Suprapubic skin (tissue), 4 donors: ENCODE measurements at regions not wholly inside any gene's neighbourhood (a gene's known extent, or its start where the extent isn't known, plus 50 kb on each side); places are given as distances from the start of the nearest gene placed in this dataset.

ENCODE experiments used
- DNase-seq, 2 donors: peaks; one replicate each; pipeline ENCODE4 v3.0.0-alpha.2; 2019; ENCODE audit warnings: low spot score in 2 of 2
- H3K27ac ChIP-seq: fragments of 200-600 bp; sonication (generic); one replicate; pipeline ENCODE4 v1.5.1; 2019
- H3K27me3 ChIP-seq: fragments of 200-600 bp; sonication (generic); one replicate; pipeline ENCODE4 v1.5.1; 2019
- H3K36me3 ChIP-seq: fragments of 200-600 bp; sonication (generic); one replicate; pipeline ENCODE4 v1.5.1; 2019
- H3K4me1 ChIP-seq: fragments of 200-600 bp; sonication (generic); one replicate; pipeline ENCODE4 v1.5.1; 2019
- H3K4me3 ChIP-seq: fragments of 200-600 bp; sonication (generic); one replicate; pipeline ENCODE4 v1.5.1; 2019; ENCODE audit warnings: mild to moderate bottlenecking
- H3K9me3 ChIP-seq: fragments of 200-600 bp; sonication (generic); one replicate; pipeline ENCODE4 v1.5.1; 2019
- CTCF ChIP-seq, 2 donors: fragments of 200-600 bp in 1 of 2; fragments of 450-650 bp in 1 of 2; sonication (generic) in 1 of 2; IDR thresholded peaks; one replicate each; pipeline ENCODE4 v1.5.1; 2016 to 2019; ENCODE audit warnings: antibody characterized with exemption in 2 of 2, mild to moderate bottlenecking in 1 of 2, moderate library complexity in 1 of 2
- EP300 ChIP-seq: sonication (generic); formaldehyde crosslinking; IDR thresholded peaks from one replicate; pipeline ENCODE4 v1.6.1; 2017; ENCODE audit warnings: antibody characterized with exemption
- POLR2A ChIP-seq, 2 donors: fragments of 450-650 bp; IDR thresholded peaks; one replicate each; pipeline ENCODE4 v1.6.1; 2017; ENCODE audit warnings: antibody characterized with exemption in 2 of 2, mild to moderate bottlenecking in 2 of 2, moderate library complexity in 2 of 2
- POLR2AphosphoS5 ChIP-seq, 3 donors: sonication (generic); formaldehyde crosslinking; IDR thresholded peaks; one replicate each; pipeline ENCODE4 v1.6.1; 2017; ENCODE audit warnings: antibody characterized with exemption in 3 of 3
- WGBS: methylation state at CpG from one replicate; pipeline ENCODE4 v1.1.5; 2018; 5-methylcytosine and 5-hydroxymethylcytosine counted together

DNA sequence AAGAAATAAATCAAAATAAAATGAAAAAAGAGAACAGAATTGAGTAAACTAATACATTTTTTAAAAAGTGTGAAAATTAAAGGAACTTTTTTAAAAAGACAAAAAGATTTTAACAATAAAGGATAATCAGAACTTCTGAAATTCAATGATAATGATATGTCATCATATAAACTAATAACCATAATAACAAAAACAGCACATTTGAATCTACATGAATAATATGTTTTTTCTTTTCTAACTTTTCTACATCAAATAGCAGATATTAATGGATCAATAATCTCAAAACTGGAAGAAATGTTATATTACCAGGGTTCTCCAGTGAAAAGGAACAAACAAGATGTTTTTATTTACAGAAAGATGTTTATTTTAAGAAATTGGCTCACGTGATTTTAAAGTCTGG is 903.3 kb upstream of the MIR17HG start:
- no peak for DNase-seq
- Histone ChIP-seq H3K27me3 (no peaks in the 10 kb centered on the region), H3K27ac (no peak overlapping the region), H3K9me3 (no peaks in the 10 kb centered on the region), H3K4me3 (no peak overlapping the region), H3K4me1 (peaks cover 7% of the 10 kb centered on the region), H3K36me3 (no peaks in the 10 kb centered on the region)
- no peak for TF ChIP-seq POLR2A (IDR thresholded peaks at IDR 0.05)
- TF ChIP-seq EP300 = no peak
- no peak for TF ChIP-seq CTCF (IDR thresholded peaks at IDR 0.05)
- no peak for TF ChIP-seq POLR2AphosphoS5 (IDR thresholded peaks at IDR 0.05)
- 71% methylated on average over 1 of the region's 1 CpG for WGBS

DNA sequence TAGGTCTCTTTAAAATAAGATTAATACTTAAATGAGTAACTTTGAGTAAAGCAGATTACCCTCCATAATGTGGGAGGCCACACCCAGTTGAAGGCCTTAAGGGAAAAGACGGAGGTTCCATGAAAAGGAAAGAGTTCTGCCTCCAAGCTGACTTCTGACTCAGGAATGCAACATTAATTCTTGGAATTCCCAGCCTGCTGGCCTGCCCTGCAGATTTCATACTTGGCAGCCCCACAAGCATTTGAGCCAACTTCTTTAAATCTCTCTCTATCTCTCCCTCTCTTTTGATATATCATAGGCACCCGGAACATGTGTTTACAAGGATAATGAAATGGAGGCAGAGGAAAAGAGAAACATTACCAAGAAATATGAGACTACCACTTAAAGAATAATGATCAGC is 902.3 kb upstream of the MIR17HG start:
- 9% methylated on average over 2 of the region's 2 CpGs for WGBS
- no peak overlapping the region for H3K27ac ChIP-seq
- no peaks in the 10 kb centered on the region for H3K27me3 ChIP-seq
- DNase-seq = no peak
- peaks cover 7% of the 10 kb centered on the region for H3K4me1 ChIP-seq
- no peaks in the 10 kb centered on the region for H3K9me3 ChIP-seq
- no peaks in the 10 kb centered on the region for H3K36me3 ChIP-seq
- no peak for TF ChIP-seq POLR2AphosphoS5 (IDR thresholded peaks at IDR 0.05)
- TF ChIP-seq POLR2A (IDR thresholded peaks at IDR 0.05) = no peak
- TF ChIP-seq EP300 = no peak
- TF ChIP-seq CTCF (IDR thresholded peaks at IDR 0.05) = no peak
- H3K4me3 ChIP-seq = no peak overlapping the region

DNA sequence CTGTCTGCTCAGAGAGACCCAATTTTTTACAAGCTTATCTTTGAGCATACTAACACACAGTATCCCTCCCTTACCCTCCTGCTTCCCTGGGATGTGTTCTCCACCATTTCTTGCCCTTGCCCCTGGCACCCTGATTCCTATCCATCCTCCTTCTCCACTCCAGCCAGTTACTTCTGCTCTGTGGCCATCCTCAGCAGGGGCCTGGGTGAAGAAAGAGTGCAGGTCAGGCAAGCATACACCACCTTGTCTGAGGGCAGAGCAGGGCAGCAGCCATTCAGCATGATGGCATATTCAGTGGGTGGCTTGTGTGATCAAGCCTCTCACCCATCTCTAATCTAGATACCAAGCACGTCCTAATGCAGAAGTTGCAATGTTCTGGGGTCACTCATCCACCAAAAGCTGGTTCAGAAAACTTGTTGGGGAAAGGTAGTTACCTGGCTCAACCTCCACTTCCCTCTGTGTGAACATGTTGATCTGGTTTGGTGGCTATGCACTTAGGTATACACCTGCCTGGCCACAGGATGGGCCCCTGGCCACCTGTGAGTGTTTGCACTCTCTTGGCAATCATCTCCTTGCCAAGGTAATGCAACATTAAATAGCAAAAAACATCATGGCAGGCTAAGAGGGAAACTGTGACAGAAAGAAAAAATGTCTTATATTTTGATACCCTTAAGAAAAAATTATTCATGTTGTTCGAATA is 900.3 kb upstream of the MIR17HG start:
- Histone ChIP-seq H3K9me3 (no peaks in the 10 kb centered on the region), H3K27ac (no peak overlapping the region), H3K4me3 (no peak overlapping the region), H3K36me3 (no peaks in the 10 kb centered on the region), H3K27me3 (no peaks in the 10 kb centered on the region), H3K4me1 (peaks cover 7% of the 10 kb centered on the region)
- no peak for DNase-seq
- no peak for TF ChIP-seq POLR2A (IDR thresholded peaks at IDR 0.05)
- TF ChIP-seq POLR2AphosphoS5 (IDR thresholded peaks at IDR 0.05) = no peak
- no peak for TF ChIP-seq CTCF (IDR thresholded peaks at IDR 0.05)
- TF ChIP-seq EP300 = no peak
- WGBS = 93% methylated on average over 2 of the region's 2 CpGs

DNA sequence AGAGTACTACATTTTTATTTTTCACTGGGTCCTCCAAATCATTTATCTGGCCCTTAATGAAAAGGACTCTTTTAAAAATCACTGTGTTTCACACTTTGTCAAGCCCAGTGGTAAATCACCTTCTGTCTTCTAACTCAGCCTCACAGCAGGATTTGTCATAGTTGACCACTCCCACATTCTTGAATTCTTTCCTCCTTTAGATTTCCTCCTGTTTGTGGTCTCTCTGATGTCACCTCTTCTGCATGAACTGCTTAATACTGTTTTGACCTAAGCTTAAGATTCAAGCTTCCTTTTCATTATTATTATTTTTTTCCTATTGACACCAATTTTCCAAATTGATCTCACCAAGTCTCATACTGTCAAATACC is 899.8 kb upstream of the MIR17HG start:
- no peaks in the 10 kb centered on the region for H3K36me3 ChIP-seq
- no peaks in the 10 kb centered on the region for H3K27me3 ChIP-seq
- peaks cover 7% of the 10 kb centered on the region for H3K4me1 ChIP-seq
- no peak for TF ChIP-seq POLR2A (IDR thresholded peaks at IDR 0.05)
- TF ChIP-seq CTCF (IDR thresholded peaks at IDR 0.05) = no peak
- no peak for TF ChIP-seq POLR2AphosphoS5 (IDR thresholded peaks at IDR 0.05)
- no peak for TF ChIP-seq EP300
- DNase-seq = no peak
- no peaks in the 10 kb centered on the region for H3K9me3 ChIP-seq
- H3K4me3 ChIP-seq = no peak overlapping the region
- no peak overlapping the region for H3K27ac ChIP-seq

GRCh38 chr13:90448466-90449037 is 898.9 kb upstream of the MIR17HG start:
- H3K4me3 ChIP-seq = no peak overlapping the region
- H3K9me3 ChIP-seq = no peaks in the 10 kb centered on the region
- H3K27me3 ChIP-seq = no peaks in the 10 kb centered on the region
- H3K27ac ChIP-seq = no peak overlapping the region
- 77% methylated on average over 2 of the region's 2 CpGs for WGBS
- H3K36me3 ChIP-seq = no peaks in the 10 kb centered on the region
- H3K4me1 ChIP-seq = peaks cover 7% of the 10 kb centered on the region
- DNase-seq = no peak
- TF ChIP-seq POLR2AphosphoS5 (IDR thresholded peaks at IDR 0.05) = no peak
- no peak for TF ChIP-seq POLR2A (IDR thresholded peaks at IDR 0.05)
- no peak for TF ChIP-seq CTCF (IDR thresholded peaks at IDR 0.05)
- TF ChIP-seq EP300 = no peak
